ENCODE measurements at regions not wholly inside any gene's neighbourhood (a gene's known extent, or its start where the extent isn't known, plus 50 kb on each side); places are given as distances from the start of the nearest gene placed in this dataset.

DNA sequence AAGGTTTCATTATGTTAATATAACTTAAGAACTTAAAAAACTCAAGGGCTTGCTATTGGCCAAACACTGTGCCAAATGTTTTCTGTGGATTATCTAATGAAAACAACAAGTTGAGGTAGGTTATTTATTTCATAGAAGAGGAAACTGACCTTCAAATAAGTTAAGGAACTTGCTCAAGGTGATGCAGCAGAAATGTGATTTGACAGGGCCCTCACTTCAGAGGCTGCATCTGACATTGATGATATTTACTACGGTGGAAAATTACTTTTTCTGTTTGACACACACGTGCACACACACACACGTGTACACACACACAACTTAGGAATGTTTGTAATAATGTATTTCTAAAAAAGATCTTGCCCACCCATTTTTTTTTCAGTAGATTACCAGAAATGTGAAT, 137.2 kb upstream of the CXCR4 start:
- TF ChIP-seq KAT2A (conservative IDR thresholded peaks at IDR 0.05; ENCODE audit: control insufficient read depth, low read depth, low read length) (no peak), EZH2 (IDR thresholded peaks at IDR 0.05; ENCODE audit: borderline replicate concordance, control insufficient read depth, low read depth, low read length) (no peak), IRF4 (IDR thresholded peaks at IDR 0.05; ENCODE audit: low read depth, low read length) (no peak), YY1 (IDR thresholded peaks at IDR 0.05; ENCODE audit: low read depth, low read length) (no peak), SREBF2 (IDR thresholded peaks at IDR 0.05; ENCODE audit: low read length) (no peak), POLR2A (IDR thresholded peaks at IDR 0.05; ENCODE audit: low read depth, low read length) (no peak)
- TF ChIP-seq, protein P1, sequence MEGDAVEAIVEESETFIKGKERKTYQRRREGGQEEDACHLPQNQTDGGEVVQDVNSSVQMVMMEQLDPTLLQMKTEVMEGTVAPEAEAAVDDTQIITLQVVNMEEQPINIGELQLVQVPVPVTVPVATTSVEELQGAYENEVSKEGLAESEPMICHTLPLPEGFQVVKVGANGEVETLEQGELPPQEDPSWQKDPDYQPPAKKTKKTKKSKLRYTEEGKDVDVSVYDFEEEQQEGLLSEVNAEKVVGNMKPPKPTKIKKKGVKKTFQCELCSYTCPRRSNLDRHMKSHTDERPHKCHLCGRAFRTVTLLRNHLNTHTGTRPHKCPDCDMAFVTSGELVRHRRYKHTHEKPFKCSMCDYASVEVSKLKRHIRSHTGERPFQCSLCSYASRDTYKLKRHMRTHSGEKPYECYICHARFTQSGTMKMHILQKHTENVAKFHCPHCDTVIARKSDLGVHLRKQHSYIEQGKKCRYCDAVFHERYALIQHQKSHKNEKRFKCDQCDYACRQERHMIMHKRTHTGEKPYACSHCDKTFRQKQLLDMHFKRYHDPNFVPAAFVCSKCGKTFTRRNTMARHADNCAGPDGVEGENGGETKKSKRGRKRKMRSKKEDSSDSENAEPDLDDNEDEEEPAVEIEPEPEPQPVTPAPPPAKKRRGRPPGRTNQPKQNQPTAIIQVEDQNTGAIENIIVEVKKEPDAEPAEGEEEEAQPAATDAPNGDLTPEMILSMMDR (IDR thresholded peaks at IDR 0.05 in 2 of 3, conservative IDR thresholded peaks at IDR 0.05 in 1 of 3; ENCODE audit: control insufficient read depth in 2 of 3, extremely low read depth in 1 of 3, insufficient read depth in 1 of 3, low read depth in 3 of 3, low read length in 3 of 3) = no peak

Data from GM12878 (cell line).